GM18868 (cell line): ENCODE measurements at regions not wholly inside any gene's neighbourhood (a gene's known extent, or its start where the extent isn't known, plus 50 kb on each side); places are given as distances from the start of the nearest gene placed in this dataset.
"Not testable (repeated sequence)": the region's sequence is repeated elsewhere in the genome, so short reads cannot be mapped to it uniquely, and the experiment has no call there.

Experiments
- ATAC-seq: cut with Tn5 transposase; IDR thresholded peaks from one replicate; pipeline ENCODE4 v1.9.1; 2021; ENCODE audit warnings: mild to moderate bottlenecking, moderate library complexity; ENCODE audit not compliant: unreplicated experiment

DNA sequence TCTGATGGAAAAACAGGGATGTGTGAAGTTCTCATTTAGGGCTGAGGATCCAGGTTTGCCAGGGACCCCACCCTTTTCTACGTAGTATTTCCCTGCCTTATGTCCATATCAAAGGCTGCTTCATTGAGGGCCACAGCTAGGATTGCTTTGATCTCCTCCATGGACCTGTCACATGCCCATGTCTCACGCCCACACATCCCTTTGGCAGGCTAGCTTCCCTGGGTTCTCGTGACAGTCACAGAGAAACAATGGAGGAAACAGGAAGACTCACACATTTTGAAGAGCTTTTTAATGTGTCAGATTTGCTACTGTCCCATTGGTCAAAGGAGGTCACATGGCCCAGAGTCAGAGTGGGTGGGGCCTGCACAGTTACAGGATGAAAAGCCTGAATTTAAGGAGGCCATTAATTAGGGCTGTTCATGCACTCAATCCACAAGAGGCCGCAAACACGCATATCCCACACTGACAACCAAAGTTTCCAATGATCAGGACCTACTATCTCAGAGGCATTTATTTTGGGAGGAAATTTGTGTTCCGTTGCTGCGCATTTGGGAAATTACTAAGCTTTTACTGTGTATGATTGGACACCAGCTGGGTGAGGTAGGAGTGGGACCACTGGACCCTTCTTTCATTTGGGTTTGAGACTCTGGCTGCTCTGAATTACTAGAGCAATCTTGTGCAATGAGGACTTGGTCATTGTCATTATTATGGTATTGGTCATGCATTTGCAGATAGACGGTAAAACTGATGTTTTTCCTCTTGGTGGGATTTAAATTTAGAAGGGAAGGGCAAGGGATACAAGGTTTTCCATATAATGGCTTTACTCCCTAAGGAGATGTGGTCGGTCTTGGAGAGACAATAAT is 266.2 kb downstream of the KTN1 start:
- no peak for ATAC-seq

GRCh38 chr14:55846826-55847446 is 266.9 kb downstream of the KTN1 start:
- no peak for ATAC-seq

- ATAC-seq = no peak
Observed at GRCh38 chr14:55847766-55848165, 267.8 kb downstream of the KTN1 start.

DNA sequence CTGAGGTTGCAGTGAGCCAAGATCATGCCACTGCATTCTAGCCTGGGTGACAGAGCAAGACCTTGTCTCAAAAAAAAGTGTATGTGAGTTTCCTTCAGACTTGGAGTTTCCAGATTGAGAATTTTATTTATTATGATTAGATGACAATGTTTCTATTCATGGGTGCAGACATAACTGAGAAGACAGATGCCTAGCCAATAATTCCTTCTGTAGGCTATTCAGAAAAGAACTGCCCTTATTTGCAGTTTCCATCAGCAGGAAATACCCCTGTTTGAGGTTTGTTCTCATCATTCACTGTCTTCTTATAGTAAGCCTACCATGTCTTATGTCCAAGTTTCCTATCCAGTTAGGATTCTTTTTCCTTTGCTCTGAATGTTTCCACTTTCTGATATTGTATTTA is 269.0 kb downstream of the KTN1 start:
- ATAC-seq = no peak

DNA sequence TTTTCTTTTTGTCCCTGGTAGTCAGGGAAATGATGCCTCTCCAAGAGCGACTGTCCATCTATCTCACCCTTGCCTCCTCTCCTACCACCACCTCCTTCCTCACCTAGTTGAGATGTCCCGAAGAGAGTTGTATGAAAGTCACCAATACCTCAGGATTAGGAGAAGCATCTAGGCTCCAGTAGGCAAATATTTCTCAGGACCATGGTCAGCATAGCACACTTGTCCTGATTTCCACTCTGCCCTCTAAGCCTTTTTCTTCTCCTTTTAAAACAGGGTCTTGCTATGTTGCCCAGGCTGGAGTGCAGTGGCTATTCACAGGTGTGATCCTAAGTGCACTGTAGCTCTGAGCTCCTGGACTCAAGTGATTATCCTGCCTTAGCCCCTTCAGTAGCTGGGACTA is 268.4 kb upstream of the PELI2 start:
- no peak for ATAC-seq

- no peak for ATAC-seq
Observed at GRCh38 chr14:55850825-55851241, 267.4 kb upstream of the PELI2 start.

GRCh38 chr14:55851301-55851700 is 266.9 kb upstream of the PELI2 start:
- no peak for ATAC-seq

DNA sequence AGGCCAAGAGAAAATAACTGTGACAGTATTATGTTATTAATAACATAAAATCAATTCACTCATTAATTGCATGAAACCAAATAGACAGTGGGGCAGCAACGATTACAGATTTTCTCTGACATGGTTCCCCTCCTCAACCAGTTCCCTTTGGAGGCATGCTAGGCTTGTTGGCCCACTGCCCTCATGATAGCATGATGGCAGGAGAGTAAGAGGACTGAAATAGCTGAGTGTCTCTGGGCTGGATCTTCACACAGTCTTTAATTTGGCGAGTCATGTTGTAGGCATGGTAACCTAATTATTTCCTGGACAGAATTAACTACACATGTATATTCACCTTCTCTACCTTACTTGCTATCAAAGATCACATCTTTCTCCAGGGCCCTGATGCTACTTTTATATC is 266.2 kb upstream of the PELI2 start:
- no peak for ATAC-seq

- ATAC-seq = no peak
Observed at GRCh38 chr14:55855751-55856150, 262.5 kb upstream of the PELI2 start.

DNA sequence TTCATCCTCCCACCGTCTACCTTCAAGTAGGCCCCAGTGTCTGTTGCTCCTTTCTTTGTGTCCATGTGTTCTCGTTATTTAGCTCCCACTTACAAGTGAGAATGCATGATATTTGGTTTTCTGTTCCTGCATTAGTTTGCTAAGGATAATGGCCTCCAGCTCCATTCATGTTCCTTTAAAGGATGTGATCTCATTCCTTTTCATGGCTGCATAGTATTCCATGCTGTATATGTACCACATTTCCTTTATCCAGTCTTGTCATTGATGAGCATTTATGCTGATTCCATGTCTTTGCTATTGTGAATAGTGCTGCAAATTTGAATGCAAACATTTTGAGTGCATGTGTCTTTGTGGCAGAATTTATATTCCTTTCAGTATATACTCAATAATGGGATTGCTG is 259.6 kb upstream of the PELI2 start:
- ATAC-seq = no peak

DNA sequence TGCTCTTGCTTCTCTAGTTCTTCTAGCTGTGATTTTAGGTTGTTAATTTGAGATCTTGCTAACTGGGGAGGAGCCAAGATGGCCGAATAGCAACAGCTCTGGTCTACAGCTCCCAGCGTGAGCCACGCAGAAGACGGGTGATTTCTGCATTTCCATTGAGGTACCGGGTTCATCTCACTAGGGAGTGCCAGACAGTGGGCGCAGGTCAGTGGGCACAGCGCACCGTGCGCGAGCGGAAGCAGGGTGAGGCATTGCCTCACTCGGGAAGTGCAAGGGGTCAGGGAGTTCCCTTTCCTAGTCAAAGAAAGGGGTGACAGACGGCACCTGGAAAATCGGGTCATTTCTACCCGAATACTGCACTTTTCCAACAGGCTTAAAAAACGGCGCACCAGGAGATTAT is 256.6 kb upstream of the PELI2 start:
- ATAC-seq = not testable (repeated sequence)

DNA sequence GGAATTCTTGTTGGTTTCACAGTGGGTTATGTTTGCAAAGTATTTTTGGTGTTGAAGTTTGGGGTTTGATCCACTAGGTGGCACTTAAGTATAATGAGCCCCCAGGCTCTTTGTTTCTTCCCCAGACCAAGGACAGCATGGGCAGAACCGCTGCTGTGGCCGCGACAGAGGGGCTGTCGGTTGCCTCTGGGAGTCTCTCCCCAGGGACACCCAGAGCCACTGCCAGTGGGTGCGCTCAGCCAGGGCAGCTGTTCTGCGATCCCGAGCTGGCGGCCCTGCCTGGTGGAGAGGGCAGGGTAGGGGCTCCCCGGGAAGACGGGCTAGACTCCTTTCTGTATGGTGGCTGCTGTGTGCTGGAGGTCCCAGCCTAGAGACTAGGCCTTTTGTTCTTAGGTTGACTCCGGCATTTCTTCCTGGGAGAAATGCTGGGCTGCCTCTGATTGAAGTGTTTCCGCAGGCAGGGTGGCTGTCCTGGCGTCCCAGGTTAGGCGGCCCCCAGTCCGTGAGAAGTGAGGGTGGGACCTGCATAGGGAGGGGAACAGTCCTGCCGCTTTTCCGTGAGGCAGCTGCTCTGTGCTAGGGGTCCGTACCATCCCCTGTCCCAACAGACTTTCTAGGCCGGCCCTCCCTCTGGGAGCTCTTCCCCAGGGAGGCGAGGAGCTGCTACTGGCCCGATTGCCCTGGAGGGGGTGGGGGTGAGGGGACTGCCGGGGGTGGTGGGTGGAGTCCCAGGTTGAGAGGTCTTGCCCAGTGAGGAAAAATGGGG is 253.1 kb upstream of the PELI2 start:
- no peak for ATAC-seq

- no peak for ATAC-seq
Observed at GRCh38 chr14:55867311-55867710, 250.9 kb upstream of the PELI2 start.

- ATAC-seq = no peak
Observed at GRCh38 chr14:55867719-55868118, 250.5 kb upstream of the PELI2 start.

GRCh38 chr14:55869397-55870049 is 248.7 kb upstream of the PELI2 start:
- ATAC-seq = no peak

DNA sequence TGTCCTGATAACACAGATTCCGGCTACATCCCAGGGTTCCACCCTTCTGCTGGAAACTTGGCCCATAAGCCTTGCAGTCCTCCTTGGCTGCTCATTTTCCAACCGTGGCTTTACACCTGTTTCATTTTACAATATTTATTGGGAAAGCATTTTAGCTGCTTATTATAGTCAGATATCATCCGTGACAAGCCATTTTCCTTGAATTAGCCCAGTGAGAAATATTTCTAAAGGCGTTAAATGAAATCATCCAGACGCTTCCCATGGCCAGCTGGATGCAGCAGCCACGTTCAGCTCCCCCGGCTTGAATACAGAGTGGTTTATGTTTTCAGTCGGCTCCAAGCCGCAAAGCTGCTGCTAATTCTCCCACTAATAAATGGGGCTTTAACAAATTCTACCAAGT is 245.0 kb upstream of the PELI2 start:
- no peak for ATAC-seq

DNA sequence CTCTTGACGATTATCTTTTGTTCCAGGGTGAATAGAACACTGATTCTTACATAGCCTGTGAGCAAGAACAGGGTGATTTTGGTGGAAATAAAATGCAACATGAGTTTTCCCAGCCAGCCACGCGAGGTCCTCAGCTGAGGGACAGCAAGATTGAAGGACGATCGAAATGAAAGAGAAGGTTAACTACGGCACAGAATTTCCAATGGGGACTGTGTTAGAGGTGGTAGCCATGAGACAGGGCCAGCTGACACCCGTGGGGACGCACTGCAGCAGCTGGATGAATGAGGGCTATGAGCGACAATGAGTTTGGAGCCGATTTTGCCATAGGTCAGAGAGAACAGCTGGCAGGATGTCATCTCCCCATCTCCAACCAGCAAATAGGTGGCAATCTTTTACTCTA is 243.4 kb upstream of the PELI2 start:
- no peak for ATAC-seq

- no peak for ATAC-seq
Observed at GRCh38 chr14:55877942-55878341, 240.3 kb upstream of the PELI2 start.

DNA sequence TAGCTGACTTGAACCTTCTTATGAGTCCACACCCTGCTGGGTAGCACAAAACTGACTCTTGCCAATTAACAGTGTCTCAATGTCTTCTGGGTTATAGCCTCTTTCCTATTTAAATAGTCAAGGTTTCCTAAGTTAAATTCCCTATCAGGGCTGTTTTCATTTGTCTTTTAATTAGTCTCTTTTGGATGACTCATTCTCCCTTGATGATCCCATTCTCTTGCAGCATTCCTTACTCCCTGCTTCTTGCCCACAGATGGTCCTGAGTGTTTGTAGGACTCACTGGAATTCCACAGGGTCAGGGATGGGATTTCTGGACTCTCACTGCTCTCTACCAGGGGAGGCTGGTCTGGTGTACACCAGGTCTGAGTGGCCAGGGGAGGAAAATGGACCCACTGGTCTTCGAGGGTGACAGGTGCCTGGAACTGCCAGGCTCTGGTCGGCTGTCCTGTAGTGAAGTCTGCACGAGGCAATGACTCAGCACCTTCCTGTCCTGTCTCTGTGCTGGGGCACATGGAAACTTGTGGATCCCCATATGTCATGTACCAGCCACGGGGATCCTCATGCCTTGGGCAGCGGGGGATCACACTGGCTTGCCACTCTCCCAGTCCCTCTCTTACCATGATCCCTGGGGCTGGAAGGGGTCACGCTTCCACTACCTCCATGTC is 236.5 kb upstream of the PELI2 start:
- ATAC-seq = no peak

GRCh38 chr14:55884819-55885218 is 233.4 kb upstream of the PELI2 start:
- ATAC-seq = no peak

DNA sequence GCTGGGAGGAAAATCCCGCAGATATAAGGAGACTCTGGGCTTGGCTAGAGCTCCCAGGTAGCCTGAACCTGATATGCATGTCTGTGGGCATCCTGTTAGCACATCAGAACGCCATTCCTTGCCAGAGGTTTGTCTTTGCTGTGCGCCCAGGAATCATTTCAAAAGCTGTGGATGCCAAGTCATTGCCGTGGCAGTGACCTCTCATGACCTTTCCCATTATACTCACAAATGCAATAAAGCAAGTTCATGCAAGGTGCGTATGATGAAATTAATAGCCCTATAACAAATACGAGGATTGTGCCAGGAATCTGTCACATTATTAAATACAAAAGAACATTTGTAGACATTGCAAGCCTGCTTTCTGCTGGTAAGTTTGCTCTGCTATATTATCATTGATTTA is 229.1 kb upstream of the PELI2 start:
- no peak for ATAC-seq
